HS-27A (cell line): ENCODE measurements at regions not wholly inside any gene's neighbourhood (a gene's known extent, or its start where the extent isn't known, plus 50 kb on each side); places are given as distances from the start of the nearest gene placed in this dataset.
"Not testable (repeated sequence)": the region's sequence is repeated elsewhere in the genome, so short reads cannot be mapped to it uniquely, and the experiment has no call there.

Experiments used
- DNase-seq: peaks from one replicate; pipeline ENCODE4 v3.0.0-alpha.2; 2012; ENCODE audit warnings: low read depth, missing footprints

GRCh38 chr15:67945951-67946700 is 106.3 kb upstream of the RNU6-1 start:
- no peak for DNase-seq

- no peak for DNase-seq
Observed at GRCh38 chr15:67946701-67947100, 106.9 kb upstream of the RNU6-1 start.

GRCh38 chr15:67947254-67948039 is 106.7 kb upstream of the PIAS1 start:
- no peak for DNase-seq

- no peak for DNase-seq
Observed at GRCh38 chr15:67948215-67948614, 105.9 kb upstream of the PIAS1 start.

- DNase-seq = not testable (repeated sequence)
Observed at GRCh38 chr15:67951187-67951586, 102.9 kb upstream of the PIAS1 start.

- no peak for DNase-seq
Observed at GRCh38 chr15:67953299-67953698, 100.8 kb upstream of the PIAS1 start.

GRCh38 chr15:67955252-67955651 is 98.9 kb upstream of the PIAS1 start:
- no peak for DNase-seq

- DNase-seq = no peak
Observed at GRCh38 chr15:67957435-67958132, 96.5 kb upstream of the PIAS1 start.

- DNase-seq = peak; percentile 30
Observed at GRCh38 chr15:67967871-67968431, 86.2 kb upstream of the PIAS1 start.

- no peak for DNase-seq
Observed at GRCh38 chr15:67968564-67968963, 85.6 kb upstream of the PIAS1 start.

- DNase-seq = no peak
Observed at GRCh38 chr15:67968966-67969365, 85.1 kb upstream of the PIAS1 start.

GRCh38 chr15:67969892-67970291 is 84.2 kb upstream of the PIAS1 start:
- no peak for DNase-seq

- no peak for DNase-seq
Observed at GRCh38 chr15:67972377-67972776, 81.7 kb upstream of the PIAS1 start.

- no peak for DNase-seq
Observed at GRCh38 chr15:67973846-67974245, 80.3 kb upstream of the PIAS1 start.

GRCh38 chr15:67976506-67977073 is 77.5 kb upstream of the PIAS1 start:
- no peak for DNase-seq

- DNase-seq = no peak
Observed at GRCh38 chr15:67977414-67978089, 76.6 kb upstream of the PIAS1 start.

- no peak for DNase-seq
Observed at GRCh38 chr15:67979281-67979680, 74.8 kb upstream of the PIAS1 start.

GRCh38 chr15:67980171-67980570 is 73.9 kb upstream of the PIAS1 start:
- no peak for DNase-seq

GRCh38 chr15:67980773-67981685 is 73.1 kb upstream of the PIAS1 start:
- DNase-seq = no peak

GRCh38 chr15:67981848-67982247 is 72.3 kb upstream of the PIAS1 start:
- no peak for DNase-seq
